Breast epithelium (tissue), 3 donors: ENCODE measurements at regions not wholly inside any gene's neighbourhood (a gene's known extent, or its start where the extent isn't known, plus 50 kb on each side); places are given as distances from the start of the nearest gene placed in this dataset.

Experiments
- POLR2A ChIP-seq: fragments of 450-650 bp; IDR thresholded peaks from one replicate; pipeline ENCODE4 v1.6.1; 2016; ENCODE audit warnings: antibody characterized with exemption, mild to moderate bottlenecking, moderate library complexity
- POLR2AphosphoS5 ChIP-seq, 3 donors: sonication (generic); formaldehyde crosslinking; IDR thresholded peaks; one replicate each; pipeline ENCODE4 v1.6.1; 2017; ENCODE audit warnings: antibody characterized with exemption in 3 of 3
- TF ChIP-seq, protein P1 (sequence below), 3 donors: fragments of 450-650 bp; IDR thresholded peaks; one replicate each; pipeline ENCODE4 v1.5.1; 2016 to 2017; ENCODE audit warnings: antibody characterized with exemption in 3 of 3, mild to moderate bottlenecking in 3 of 3, moderate library complexity in 3 of 3

GRCh38 chr21:33139084-33139483, 69.1 kb downstream of the OLIG1 start:
- TF ChIP-seq POLR2A (no peak), POLR2AphosphoS5 (IDR thresholded peaks at IDR 0.05) (no peak)
- TF ChIP-seq, protein P1, sequence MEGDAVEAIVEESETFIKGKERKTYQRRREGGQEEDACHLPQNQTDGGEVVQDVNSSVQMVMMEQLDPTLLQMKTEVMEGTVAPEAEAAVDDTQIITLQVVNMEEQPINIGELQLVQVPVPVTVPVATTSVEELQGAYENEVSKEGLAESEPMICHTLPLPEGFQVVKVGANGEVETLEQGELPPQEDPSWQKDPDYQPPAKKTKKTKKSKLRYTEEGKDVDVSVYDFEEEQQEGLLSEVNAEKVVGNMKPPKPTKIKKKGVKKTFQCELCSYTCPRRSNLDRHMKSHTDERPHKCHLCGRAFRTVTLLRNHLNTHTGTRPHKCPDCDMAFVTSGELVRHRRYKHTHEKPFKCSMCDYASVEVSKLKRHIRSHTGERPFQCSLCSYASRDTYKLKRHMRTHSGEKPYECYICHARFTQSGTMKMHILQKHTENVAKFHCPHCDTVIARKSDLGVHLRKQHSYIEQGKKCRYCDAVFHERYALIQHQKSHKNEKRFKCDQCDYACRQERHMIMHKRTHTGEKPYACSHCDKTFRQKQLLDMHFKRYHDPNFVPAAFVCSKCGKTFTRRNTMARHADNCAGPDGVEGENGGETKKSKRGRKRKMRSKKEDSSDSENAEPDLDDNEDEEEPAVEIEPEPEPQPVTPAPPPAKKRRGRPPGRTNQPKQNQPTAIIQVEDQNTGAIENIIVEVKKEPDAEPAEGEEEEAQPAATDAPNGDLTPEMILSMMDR (IDR thresholded peaks at IDR 0.05): no peak
